ENCODE measurements at regions not wholly inside any gene's neighbourhood (a gene's known extent, or its start where the extent isn't known, plus 50 kb on each side); places are given as distances from the start of the nearest gene placed in this dataset.

DNA sequence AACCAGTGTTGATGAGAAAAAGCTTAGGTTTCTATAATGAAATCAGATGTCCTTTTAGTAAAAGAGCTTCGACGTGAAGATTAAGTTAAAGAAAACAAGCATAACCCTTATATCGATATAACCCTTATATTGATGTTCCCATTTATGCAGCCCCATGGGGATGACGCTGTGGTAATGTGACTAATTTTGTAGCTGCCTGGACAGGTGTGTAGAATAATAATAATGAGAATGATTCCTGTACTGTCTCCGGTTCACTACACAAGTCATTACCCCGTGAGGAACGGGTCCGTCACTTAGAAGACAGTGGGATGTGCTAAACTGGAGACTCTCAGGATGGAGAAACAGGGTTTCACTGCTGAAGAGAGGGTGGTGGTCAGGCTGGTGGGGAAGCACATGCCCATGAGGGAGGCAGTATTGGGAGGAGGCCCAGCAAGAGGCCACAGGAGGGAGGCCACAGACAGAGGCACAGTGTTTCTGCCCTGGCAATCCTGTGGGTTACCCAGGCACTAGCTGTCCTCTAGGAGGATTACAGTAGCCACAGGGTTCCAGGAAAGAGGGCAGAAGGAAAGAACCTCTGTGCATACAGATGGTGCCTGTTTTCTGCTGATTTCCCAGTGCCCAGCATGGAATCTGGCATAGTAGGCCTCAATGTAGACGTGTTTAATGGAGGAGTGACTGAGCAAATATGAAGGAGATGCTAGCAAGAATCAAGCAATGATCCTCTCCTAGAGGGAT lies 191.1 kb upstream of the TSC22D2 start:
- H3K27me3 Mint-ChIP-seq = peaks cover 16% of the 10 kb centered on the region
- no peaks in the 10 kb centered on the region for H3K9me3 Mint-ChIP-seq
- H3K4me1 Mint-ChIP-seq = no peaks in the 10 kb centered on the region
- POLR2A ChIA-PET = no interaction called here
- no peaks in the 10 kb centered on the region for H3K36me3 Mint-ChIP-seq
- DNase-seq = no peak
- no peak overlapping the region for H3K4me3 Mint-ChIP-seq
- no peak overlapping the region for H3K27ac Mint-ChIP-seq
- no peak for ATAC-seq (ENCODE audit: low read depth)

DNA sequence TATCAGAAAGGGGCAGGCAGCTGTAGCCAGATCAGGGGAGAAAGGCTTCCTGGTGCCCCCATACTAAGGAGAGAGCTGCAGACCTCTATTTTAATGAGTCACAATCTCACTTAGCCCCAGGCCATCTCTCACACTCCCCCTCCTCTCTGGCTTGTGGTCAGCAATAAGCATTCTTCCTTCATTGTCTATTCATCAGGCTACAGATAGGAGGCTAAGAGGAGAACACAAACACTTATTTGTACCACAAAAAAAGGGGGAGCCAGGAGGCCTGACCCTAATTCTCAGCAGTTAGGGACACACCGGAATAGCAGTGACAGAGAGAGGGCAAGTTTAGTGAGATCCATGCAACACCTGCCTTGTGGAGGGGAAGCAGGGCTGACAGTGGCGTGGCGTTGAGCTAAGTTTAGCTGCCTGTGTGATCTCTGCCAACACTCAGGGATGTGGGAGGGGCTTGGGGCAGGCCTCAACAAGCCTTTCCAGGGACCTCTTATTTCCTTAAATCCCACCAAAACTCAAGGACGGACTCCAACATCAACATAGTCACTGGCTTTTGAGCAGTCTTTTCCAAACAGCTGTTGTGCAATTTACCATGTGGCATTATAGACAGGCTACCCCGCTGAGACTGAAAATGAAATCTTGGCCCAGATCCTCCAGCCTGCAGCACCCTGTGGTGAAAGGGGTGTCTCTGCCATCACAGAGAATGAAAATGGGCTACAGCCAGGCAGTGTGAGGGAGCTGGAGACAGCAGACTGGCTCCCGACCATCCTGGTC lies 191.9 kb upstream of the TSC22D2 start:
- H3K4me3 Mint-ChIP-seq = no peak overlapping the region
- DNase-seq (no peak), ATAC-seq (ENCODE audit: low read depth) (no peak)
- H3K27ac Mint-ChIP-seq = no peak overlapping the region
- H3K9me3 Mint-ChIP-seq = no peaks in the 10 kb centered on the region
- POLR2A ChIA-PET = no interaction called here
- no peaks in the 10 kb centered on the region for H3K4me1 Mint-ChIP-seq
- H3K27me3 Mint-ChIP-seq = peaks cover 12% of the 10 kb centered on the region
- H3K36me3 Mint-ChIP-seq = no peaks in the 10 kb centered on the region

GRCh38 chr3:150215616-150216015 lies 192.5 kb upstream of the TSC22D2 start:
- H3K36me3 Mint-ChIP-seq = no peaks in the 10 kb centered on the region
- peaks cover 9% of the 10 kb centered on the region for H3K27me3 Mint-ChIP-seq
- ATAC-seq (ENCODE audit: low read depth) (no peak), DNase-seq (no peak)
- POLR2A ChIA-PET = no interaction called here
- H3K27ac Mint-ChIP-seq = no peak overlapping the region
- H3K4me1 Mint-ChIP-seq = no peaks in the 10 kb centered on the region
- no peak overlapping the region for H3K4me3 Mint-ChIP-seq
- no peaks in the 10 kb centered on the region for H3K9me3 Mint-ChIP-seq

DNA sequence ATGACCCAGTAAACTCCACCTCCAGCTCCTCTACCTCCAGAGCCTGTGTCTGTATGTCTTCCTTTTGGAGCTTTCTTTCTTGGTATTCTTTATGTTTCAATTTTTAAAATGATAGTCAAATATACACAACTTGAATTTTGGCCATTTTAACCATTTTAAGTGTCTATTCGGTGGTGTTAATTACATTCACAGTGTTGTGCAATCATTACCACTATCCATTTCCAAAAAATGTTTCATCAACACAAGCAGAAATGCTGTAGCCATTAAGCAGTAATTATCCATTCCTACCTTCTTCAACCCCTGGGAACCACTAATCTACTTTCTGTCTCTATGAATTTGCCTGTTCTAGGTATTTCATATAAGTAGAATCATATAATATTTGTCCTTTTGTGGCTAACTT lies 194.5 kb upstream of the TSC22D2 start:
- H3K27ac Mint-ChIP-seq = no peak overlapping the region
- H3K36me3 Mint-ChIP-seq = no peaks in the 10 kb centered on the region
- DNase-seq (no peak), ATAC-seq (ENCODE audit: low read depth) (no peak)
- POLR2A ChIA-PET = no interaction called here
- H3K9me3 Mint-ChIP-seq = no peaks in the 10 kb centered on the region
- no peaks in the 10 kb centered on the region for H3K4me1 Mint-ChIP-seq
- H3K4me3 Mint-ChIP-seq = no peak overlapping the region
- H3K27me3 Mint-ChIP-seq = peaks cover 5% of the 10 kb centered on the region

DNA sequence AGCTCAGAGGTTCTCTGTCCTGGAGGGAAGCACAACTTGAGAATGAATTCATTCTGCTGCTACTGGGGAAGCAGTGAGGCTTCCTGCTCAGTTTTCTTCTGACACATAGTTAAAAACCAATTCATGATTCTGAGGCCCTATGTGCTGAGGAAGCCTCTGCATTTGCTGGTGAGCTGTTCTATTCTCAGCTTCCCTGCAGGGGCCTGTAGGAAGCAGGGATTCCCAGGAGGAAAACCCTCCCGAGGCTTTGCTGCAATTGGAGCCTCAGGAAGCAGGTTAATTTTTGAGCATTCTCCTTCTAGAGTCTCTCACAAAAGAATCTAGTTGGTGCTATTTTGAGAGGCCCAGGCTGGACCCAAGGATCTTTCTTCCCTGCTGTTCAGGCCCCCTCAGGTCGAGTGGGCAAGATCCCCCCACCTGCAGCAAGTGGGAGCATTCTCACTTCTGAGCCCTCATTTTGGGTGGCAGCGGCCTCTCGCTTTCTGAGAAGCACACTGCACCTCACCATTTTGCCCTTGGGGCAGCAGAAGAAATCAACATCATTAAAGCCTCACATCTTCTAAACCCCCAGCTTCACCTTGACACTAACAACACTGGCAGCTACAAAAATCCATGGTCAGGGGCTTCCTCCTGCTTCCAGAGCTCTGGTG lies 197.5 kb upstream of the TSC22D2 start:
- Mint-ChIP-seq H3K9me3 (no peaks in the 10 kb centered on the region), H3K4me1 (no peaks in the 10 kb centered on the region), H3K27me3 (peaks cover 10% of the 10 kb centered on the region), H3K36me3 (no peaks in the 10 kb centered on the region), H3K27ac (no peak overlapping the region), H3K4me3 (no peak overlapping the region)
- ATAC-seq (ENCODE audit: low read depth) (no peak), DNase-seq (no peak)
- POLR2A ChIA-PET = no interaction called here

- no peaks in the 10 kb centered on the region for H3K4me1 Mint-ChIP-seq
- H3K9me3 Mint-ChIP-seq = no peaks in the 10 kb centered on the region
- no peak for ATAC-seq (ENCODE audit: low read depth)
- no peaks in the 10 kb centered on the region for H3K36me3 Mint-ChIP-seq
- no peak overlapping the region for H3K27ac Mint-ChIP-seq
- DNase-seq = no peak
- POLR2A ChIA-PET = no interaction called here
- H3K27me3 Mint-ChIP-seq = peaks cover 9% of the 10 kb centered on the region
- H3K4me3 Mint-ChIP-seq = no peak overlapping the region
Measured at GRCh38 chr3:150203273-150203672, 204.8 kb upstream of the TSC22D2 start.

- Mint-ChIP-seq H3K27ac (no peak overlapping the region), H3K9me3 (no peaks in the 10 kb centered on the region), H3K36me3 (no peaks in the 10 kb centered on the region), H3K4me3 (no peak overlapping the region), H3K27me3 (peaks cover 12% of the 10 kb centered on the region), H3K4me1 (no peaks in the 10 kb centered on the region)
- DNase-seq = no peak
- no peak for ATAC-seq (ENCODE audit: low read depth)
- POLR2A ChIA-PET = no interaction called here
Measured at GRCh38 chr3:150202711-150203110, 205.4 kb upstream of the TSC22D2 start.

DNA sequence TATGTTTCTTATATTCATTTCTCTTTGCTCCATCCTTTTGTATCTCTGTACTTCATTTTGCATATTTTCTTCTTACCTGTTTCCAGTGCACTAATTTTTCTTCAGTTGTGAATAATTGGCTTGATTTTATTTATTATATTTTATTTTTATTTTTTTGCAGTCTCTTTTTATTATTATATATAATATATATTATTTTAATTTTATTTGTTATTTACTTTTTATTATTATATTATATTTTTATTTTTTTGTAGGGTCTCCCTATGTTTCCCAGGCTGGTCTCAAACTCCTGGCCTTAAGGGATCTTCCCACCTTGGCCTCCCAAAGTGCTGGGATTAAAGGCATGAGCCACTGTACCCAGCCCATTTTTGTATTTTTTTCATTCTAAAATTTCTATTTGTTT lies 213.1 kb upstream of the TSC22D2 start:
- H3K27ac Mint-ChIP-seq = no peak overlapping the region

GRCh38 chr3:150194513-150194912 lies 213.6 kb upstream of the TSC22D2 start:
- peaks cover 2% of the 10 kb centered on the region for H3K9me3 Mint-ChIP-seq
- H3K36me3 Mint-ChIP-seq = no peaks in the 10 kb centered on the region
- no peak overlapping the region for H3K4me3 Mint-ChIP-seq
- POLR2A ChIA-PET = no interaction called here
- no peak overlapping the region for H3K27ac Mint-ChIP-seq
- H3K4me1 Mint-ChIP-seq = no peaks in the 10 kb centered on the region
- ATAC-seq (ENCODE audit: low read depth) (no peak), DNase-seq (no peak)
- H3K27me3 Mint-ChIP-seq = peaks cover 31% of the 10 kb centered on the region

More for the DNA sequence above, 213.1 kb upstream of the TSC22D2 start:
- DNase-seq (no peak), ATAC-seq (ENCODE audit: low read depth) (no peak)
- Mint-ChIP-seq H3K36me3 (no peaks in the 10 kb centered on the region), H3K9me3 (no peaks in the 10 kb centered on the region), H3K27me3 (peaks cover 26% of the 10 kb centered on the region), H3K4me1 (no peaks in the 10 kb centered on the region), H3K4me3 (no peak overlapping the region)
- POLR2A ChIA-PET = no interaction called here

DNA sequence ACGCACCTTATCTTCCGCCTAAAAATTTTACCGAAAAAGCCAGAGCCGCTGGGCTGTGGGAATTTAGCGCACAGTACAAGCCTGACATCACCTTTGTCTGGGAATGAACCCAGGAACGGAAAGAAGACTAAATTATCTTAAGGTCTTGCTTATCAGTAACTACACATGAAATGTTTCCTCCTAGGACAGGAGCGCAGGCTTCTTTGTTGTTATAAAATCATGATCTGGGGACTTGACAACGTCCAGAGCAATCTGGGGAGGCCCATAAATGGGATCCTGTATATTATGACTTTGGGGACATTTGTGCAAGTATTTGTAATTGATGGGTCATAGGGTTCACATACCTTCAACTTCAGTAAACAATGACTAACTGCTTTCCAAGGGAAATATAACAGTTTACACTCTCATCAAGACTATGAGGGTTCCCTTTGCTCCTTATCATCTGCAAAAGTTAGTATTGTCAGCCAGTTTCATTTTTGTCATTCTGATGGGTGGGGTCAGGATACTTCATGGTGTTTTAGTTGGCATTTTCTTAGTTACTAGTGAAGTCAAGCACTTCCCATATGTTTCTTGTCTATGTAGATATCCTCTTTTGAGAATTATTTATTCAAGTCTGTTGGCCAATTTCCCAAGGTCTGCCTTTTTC lies 213.9 kb upstream of the PFN2 start:
- no peak overlapping the region for H3K4me3 Mint-ChIP-seq
- POLR2A ChIA-PET = interaction anchor here (0.6 kb wide), 1 partner anchor 9 kb away, joined by 4 read pairs; no protein-coding TSS in a partner anchor
- ATAC-seq (ENCODE audit: low read depth) (no peak), DNase-seq (no peak)
- H3K27me3 Mint-ChIP-seq = peaks cover 19% of the 10 kb centered on the region
- no peaks in the 10 kb centered on the region for H3K36me3 Mint-ChIP-seq
- no peaks in the 10 kb centered on the region for H3K4me1 Mint-ChIP-seq
- H3K27ac Mint-ChIP-seq = no peak overlapping the region
- no peaks in the 10 kb centered on the region for H3K9me3 Mint-ChIP-seq

GRCh38 chr3:150183678-150184425 lies 213.2 kb upstream of the PFN2 start:
- Mint-ChIP-seq H3K4me3 (no peak overlapping the region), H3K27me3 (peaks cover 18% of the 10 kb centered on the region)
- peak; percentile 48 for DNase-seq

DNA sequence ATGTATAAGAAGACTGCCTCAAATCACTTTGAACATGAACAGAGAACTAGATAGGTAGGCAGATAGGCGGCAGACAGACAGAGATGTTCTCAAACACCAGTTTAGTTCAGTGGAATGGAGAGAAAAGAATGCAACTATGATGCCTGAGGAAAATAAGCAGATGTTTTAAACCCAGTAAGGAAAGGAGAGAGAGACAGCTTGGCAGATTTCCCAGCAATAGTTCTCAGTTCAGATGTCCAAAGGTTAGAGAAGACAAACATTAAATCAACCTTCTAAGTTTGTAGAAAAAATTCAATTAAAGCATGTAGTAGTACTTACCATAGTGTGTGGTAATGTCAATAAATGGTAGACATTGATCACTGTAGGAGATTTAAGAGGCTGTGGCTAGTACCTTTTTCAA lies 209.6 kb upstream of the PFN2 start:
- POLR2A ChIA-PET = no interaction called here
- ATAC-seq (ENCODE audit: low read depth) (no peak), DNase-seq (no peak)
- Mint-ChIP-seq H3K27ac (no peak overlapping the region), H3K27me3 (peaks cover 5% of the 10 kb centered on the region), H3K4me1 (no peaks in the 10 kb centered on the region), H3K36me3 (no peaks in the 10 kb centered on the region), H3K4me3 (no peak overlapping the region), H3K9me3 (no peaks in the 10 kb centered on the region)

More at GRCh38 chr3:150183678-150184425, 213.2 kb upstream of the PFN2 start:
- Mint-ChIP-seq H3K9me3 (no peaks in the 10 kb centered on the region), H3K27ac (no peak overlapping the region), H3K4me1 (no peaks in the 10 kb centered on the region), H3K36me3 (no peaks in the 10 kb centered on the region)
- ATAC-seq (ENCODE audit: low read depth) = peak; percentile 95
- POLR2A ChIA-PET = interaction anchor here (0.6 kb wide), 1 partner anchor 9 kb away, joined by 4 read pairs; no protein-coding TSS in a partner anchor

GRCh38 chr3:150179330-150179729 lies 208.6 kb upstream of the PFN2 start:
- peaks cover 7% of the 10 kb centered on the region for H3K27me3 Mint-ChIP-seq
- H3K9me3 Mint-ChIP-seq = no peaks in the 10 kb centered on the region
- ATAC-seq (ENCODE audit: low read depth) (no peak), DNase-seq (no peak)
- H3K4me1 Mint-ChIP-seq = no peaks in the 10 kb centered on the region
- POLR2A ChIA-PET = no interaction called here
- no peak overlapping the region for H3K4me3 Mint-ChIP-seq
- no peaks in the 10 kb centered on the region for H3K36me3 Mint-ChIP-seq
- no peak overlapping the region for H3K27ac Mint-ChIP-seq

Measured in activated naive CD8-positive, alpha-beta T cell treated with anti-CD3 and anti-CD28 coated beads, Interleukin-2, amount 10 ng/mL, durations not matched to agents 7 days and 5 days (primary cell).